Caco-2 (cell line): ENCODE measurements at regions not wholly inside any gene's neighbourhood (a gene's known extent, or its start where the extent isn't known, plus 50 kb on each side); places are given as distances from the start of the nearest gene placed in this dataset.
A peak's percentile ranks its signal among the peaks of the same experiment; 100 is the strongest.
"Not testable (repeated sequence)": the region's sequence is repeated elsewhere in the genome, so short reads cannot be mapped to it uniquely, and the experiment has no call there.

ENCODE experiments used
- BruUV-seq: library from RNA; stranded (reverse); fragments of 400-500 nt; replicated peaks from 2 replicates; lab custom pipeline; 2021; lab: Mats Ljungman, UMichigan
- CTCF ChIA-PET: fragments of 300-600 bp; sonication (Branson Sonifier 250); formaldehyde crosslinking; loops from one replicate; lab custom pipeline; 2022; ENCODE audit warnings: antibody characterized with exemption; lab: Charles Lee
- POLR2A ChIA-PET: fragments of 300-600 bp; sonication (Branson Sonifier 250); formaldehyde crosslinking; loops from one replicate; lab custom pipeline; 2022; ENCODE audit warnings: antibody characterized with exemption; lab: Charles Lee
- DNase-seq, 2 experiments: peaks; one replicate each; pipeline versions ENCODE4 v3.0.0 to v3.0.0-alpha.2; 2020 to 2022
- H3K27me3 ChIP-seq: replicated peaks from 2 replicates; pipeline ENCODE4 v1.6.0; 2011; ENCODE audit warnings: low read length; ENCODE audit not compliant: control insufficient read depth, insufficient read depth
- H3K36me3 ChIP-seq: 2 replicates; pipeline ENCODE4 v1.5.1; 2011; ENCODE audit warnings: low read length; ENCODE audit not compliant: control insufficient read depth, insufficient read depth
- H3K4me1 ChIP-seq: fragments of 250-450 bp; sonication (Bioruptor Pico); 2 replicates; pipeline ENCODE4 v1.5.1; 2020; ENCODE audit warnings: mild to moderate bottlenecking
- H3K4me3 ChIP-seq: 2 replicates; pipeline ENCODE4 v1.5.1; 2011; ENCODE audit warnings: low read depth, mild to moderate bottlenecking, control low read depth, low read length
- H3K9me3 ChIP-seq: fragments of 250-450 bp; sonication (Bioruptor Pico); 2 replicates; pipeline ENCODE4 v1.5.1; 2020; ENCODE audit warnings: mild to moderate bottlenecking, moderate library complexity
- H3K27ac Mint-ChIP-seq: one replicate; pipeline ENCODE4 v1.8.0; 2022; ENCODE audit warnings: mixed read lengths; ENCODE audit not compliant: unreplicated experiment
- H3K27me3 Mint-ChIP-seq: one replicate; pipeline ENCODE4 v1.8.0; 2022; ENCODE audit warnings: mixed read lengths; ENCODE audit not compliant: insufficient read depth, unreplicated experiment
- H3K36me3 Mint-ChIP-seq: one replicate; pipeline ENCODE4 v1.8.0; 2022; ENCODE audit warnings: mild to moderate bottlenecking, mixed read lengths; ENCODE audit not compliant: insufficient read depth, unreplicated experiment
- H3K4me1 Mint-ChIP-seq: one replicate; pipeline ENCODE4 v1.8.0; 2022; ENCODE audit warnings: low read depth, mixed read lengths; ENCODE audit not compliant: unreplicated experiment
- H3K4me3 Mint-ChIP-seq: one replicate; pipeline ENCODE4 v1.8.0; 2022; ENCODE audit warnings: mild to moderate bottlenecking, moderate library complexity, mixed read lengths; ENCODE audit not compliant: unreplicated experiment
- H3K9me3 Mint-ChIP-seq: one replicate; pipeline ENCODE4 v1.8.0; 2022; ENCODE audit warnings: mixed read lengths; ENCODE audit not compliant: unreplicated experiment
- intact Hi-C: fragments of 100-400 bp; cut with micrococcal nuclease; formaldehyde crosslinking; loops from one replicate; pipeline ENCODE4 v1.10.0; 2022; ENCODE audit not compliant: unreplicated experiment
- TF ChIP-seq, protein P1 (sequence below), 2 experiments: fragments of 200-600 bp in 1 of 2; IDR thresholded peaks; 1 replicate in 1 of 2; 2 replicates in 1 of 2; pipeline versions ENCODE4 v1.5.1 to v1.8.0; 2011 to 2022; ENCODE audit warnings: antibody characterized with exemption in 1 of 2, control low read depth in 1 of 2, inconsistent platforms in 1 of 2, low read depth in 1 of 2, low read length in 1 of 2, mild to moderate bottlenecking in 1 of 2, moderate library complexity in 1 of 2; ENCODE audit not compliant: insufficient read depth in 1 of 2, severe bottlenecking in 1 of 2, unreplicated experiment in 1 of 2

DNA sequence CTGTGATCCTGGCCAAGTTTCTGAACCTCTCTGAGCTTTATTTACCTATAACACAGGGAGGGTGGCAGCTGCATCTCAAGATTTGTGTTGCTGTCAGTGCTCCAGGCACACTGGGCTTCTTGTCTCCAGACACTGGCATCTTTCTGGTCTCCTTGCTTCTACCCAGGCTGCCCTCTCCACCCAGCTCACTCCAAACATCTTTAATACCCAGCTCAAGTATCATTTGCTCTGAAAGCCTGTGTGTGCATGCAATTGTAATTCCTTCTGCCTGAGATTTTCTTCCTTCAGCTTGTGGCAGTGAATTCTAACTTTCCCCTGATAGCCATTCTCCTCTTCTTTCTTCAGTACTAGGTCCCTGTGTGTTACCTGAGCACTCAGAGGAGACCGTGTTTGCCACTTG, 50.7 kb upstream of the USP7 start:
- POLR2A ChIA-PET = no interaction called here
- CTCF ChIA-PET = no interaction called here

DNA sequence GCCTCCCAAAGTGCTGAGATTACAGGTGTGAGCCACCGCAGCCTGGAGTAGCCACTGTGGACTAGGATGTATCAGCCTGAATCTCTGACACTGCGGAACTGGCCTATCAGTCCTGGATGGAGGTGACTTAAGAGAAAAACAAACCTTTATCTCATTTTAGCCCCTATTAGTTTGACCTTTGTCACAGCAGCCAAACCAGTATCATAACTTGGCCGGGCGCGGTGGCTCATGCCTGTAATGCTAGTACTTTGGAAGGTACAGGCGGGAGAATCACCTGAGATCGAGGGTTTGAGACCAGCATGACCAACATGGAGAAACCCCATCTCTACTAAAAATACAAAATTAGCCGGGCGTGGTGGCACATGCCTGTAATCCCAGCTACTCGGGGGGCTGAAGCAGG, 51.8 kb upstream of the USP7 start:
- Mint-ChIP-seq H3K4me3 (no peak overlapping the region), H3K27me3 (no peaks in the 10 kb centered on the region), H3K4me1 (no peaks in the 10 kb centered on the region), H3K27ac (no peak overlapping the region), H3K36me3 (no peaks in the 10 kb centered on the region), H3K9me3 (no peaks in the 10 kb centered on the region)
- ChIA-PET POLR2A (no interaction called here), CTCF (no interaction called here)
- Histone ChIP-seq H3K27me3 (no peaks in the 10 kb centered on the region), H3K9me3 (no peaks in the 10 kb centered on the region), H3K4me3 (no peak overlapping the region), H3K36me3 (no peaks in the 10 kb centered on the region), H3K4me1 (no peaks in the 10 kb centered on the region)
- BruUV-seq = no TSS peak
- TF ChIP-seq, protein P1, sequence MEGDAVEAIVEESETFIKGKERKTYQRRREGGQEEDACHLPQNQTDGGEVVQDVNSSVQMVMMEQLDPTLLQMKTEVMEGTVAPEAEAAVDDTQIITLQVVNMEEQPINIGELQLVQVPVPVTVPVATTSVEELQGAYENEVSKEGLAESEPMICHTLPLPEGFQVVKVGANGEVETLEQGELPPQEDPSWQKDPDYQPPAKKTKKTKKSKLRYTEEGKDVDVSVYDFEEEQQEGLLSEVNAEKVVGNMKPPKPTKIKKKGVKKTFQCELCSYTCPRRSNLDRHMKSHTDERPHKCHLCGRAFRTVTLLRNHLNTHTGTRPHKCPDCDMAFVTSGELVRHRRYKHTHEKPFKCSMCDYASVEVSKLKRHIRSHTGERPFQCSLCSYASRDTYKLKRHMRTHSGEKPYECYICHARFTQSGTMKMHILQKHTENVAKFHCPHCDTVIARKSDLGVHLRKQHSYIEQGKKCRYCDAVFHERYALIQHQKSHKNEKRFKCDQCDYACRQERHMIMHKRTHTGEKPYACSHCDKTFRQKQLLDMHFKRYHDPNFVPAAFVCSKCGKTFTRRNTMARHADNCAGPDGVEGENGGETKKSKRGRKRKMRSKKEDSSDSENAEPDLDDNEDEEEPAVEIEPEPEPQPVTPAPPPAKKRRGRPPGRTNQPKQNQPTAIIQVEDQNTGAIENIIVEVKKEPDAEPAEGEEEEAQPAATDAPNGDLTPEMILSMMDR (IDR thresholded peaks at IDR 0.05; ENCODE audit: insufficient read depth in 1 of 2, low read depth in 1 of 2, low read length in 1 of 2, severe bottlenecking in 1 of 2, unreplicated experiment in 1 of 2) = no peak
- intact Hi-C loops = no loop called here
- DNase-seq = peak in 1 of 2 experiments; percentile 44

More for the DNA sequence above, 50.7 kb upstream of the USP7 start:
- H3K27me3 Mint-ChIP-seq = no peaks in the 10 kb centered on the region
- H3K27me3 ChIP-seq = no peaks in the 10 kb centered on the region
- H3K9me3 Mint-ChIP-seq = no peaks in the 10 kb centered on the region
- intact Hi-C loops = no loop called here
- no peaks in the 10 kb centered on the region for H3K4me1 Mint-ChIP-seq
- no peak for DNase-seq
- H3K27ac Mint-ChIP-seq = no peak overlapping the region
- BruUV-seq = no TSS peak
- no peak overlapping the region for H3K4me3 ChIP-seq
- H3K4me3 Mint-ChIP-seq = no peak overlapping the region
- H3K36me3 ChIP-seq = no peaks in the 10 kb centered on the region
- no peaks in the 10 kb centered on the region for H3K4me1 ChIP-seq
- TF ChIP-seq, protein P1 (IDR thresholded peaks at IDR 0.05; ENCODE audit: insufficient read depth in 1 of 2, low read depth in 1 of 2, low read length in 1 of 2, severe bottlenecking in 1 of 2, unreplicated experiment in 1 of 2) = no peak
- no peaks in the 10 kb centered on the region for H3K9me3 ChIP-seq
- H3K36me3 Mint-ChIP-seq = no peaks in the 10 kb centered on the region

- H3K4me1 ChIP-seq, H3K9me3 ChIP-seq, BruUV-seq, H3K36me3 ChIP-seq, H3K27me3 Mint-ChIP-seq, H3K4me3 Mint-ChIP-seq, H3K27ac Mint-ChIP-seq, H3K4me3 ChIP-seq, H3K36me3 Mint-ChIP-seq, H3K27me3 ChIP-seq, POLR2A ChIA-PET, CTCF ChIA-PET, H3K4me1 Mint-ChIP-seq, DNase-seq, intact Hi-C loops, H3K9me3 Mint-ChIP-seq: not testable (repeated sequence)
Measured at GRCh38 chr16:9016005-9016404, 52.3 kb upstream of the USP7 start.

DNA sequence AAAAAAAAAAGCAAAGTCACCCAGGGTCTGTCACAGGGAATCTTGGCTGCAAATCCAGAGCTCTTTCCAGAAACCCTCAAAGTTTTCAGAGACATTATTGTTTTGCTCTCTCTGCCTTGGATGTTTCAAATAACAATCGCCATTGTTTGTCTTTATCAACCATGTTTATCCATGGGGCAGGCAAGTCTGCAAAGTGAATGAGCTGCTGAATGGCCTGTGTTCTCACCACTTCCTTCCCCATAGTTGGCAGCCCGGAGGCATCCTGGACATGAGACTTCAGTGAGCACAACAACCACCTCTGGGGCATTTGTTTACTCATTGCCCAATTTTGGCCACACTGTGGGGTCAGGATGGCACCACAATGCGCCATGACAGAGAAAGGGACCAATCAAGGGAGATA, 53.1 kb upstream of the USP7 start:
- no peak for DNase-seq
- Mint-ChIP-seq H3K27me3 (no peaks in the 10 kb centered on the region), H3K4me3 (no peak overlapping the region), H3K9me3 (no peaks in the 10 kb centered on the region), H3K4me1 (no peaks in the 10 kb centered on the region), H3K27ac (no peak overlapping the region), H3K36me3 (no peaks in the 10 kb centered on the region)
- Histone ChIP-seq H3K27me3 (no peaks in the 10 kb centered on the region), H3K4me1 (no peaks in the 10 kb centered on the region), H3K4me3 (no peak overlapping the region), H3K36me3 (no peaks in the 10 kb centered on the region), H3K9me3 (no peaks in the 10 kb centered on the region)
- TF ChIP-seq, protein P1 (IDR thresholded peaks at IDR 0.05; ENCODE audit: insufficient read depth in 1 of 2, low read depth in 1 of 2, low read length in 1 of 2, severe bottlenecking in 1 of 2, unreplicated experiment in 1 of 2) = no peak
- no TSS peak for BruUV-seq
- ChIA-PET POLR2A (no interaction called here), CTCF (interaction anchor here (0.6 to 1.6 kb wide), 2 partner anchors 8 to 406 kb away, joined by 4 to 8 read pairs; no protein-coding TSS in a partner anchor)
- intact Hi-C loops = no loop called here
